ENCODE measurements at regions not wholly inside any gene's neighbourhood (a gene's known extent, or its start where the extent isn't known, plus 50 kb on each side); places are given as distances from the start of the nearest gene placed in this dataset.

DNA sequence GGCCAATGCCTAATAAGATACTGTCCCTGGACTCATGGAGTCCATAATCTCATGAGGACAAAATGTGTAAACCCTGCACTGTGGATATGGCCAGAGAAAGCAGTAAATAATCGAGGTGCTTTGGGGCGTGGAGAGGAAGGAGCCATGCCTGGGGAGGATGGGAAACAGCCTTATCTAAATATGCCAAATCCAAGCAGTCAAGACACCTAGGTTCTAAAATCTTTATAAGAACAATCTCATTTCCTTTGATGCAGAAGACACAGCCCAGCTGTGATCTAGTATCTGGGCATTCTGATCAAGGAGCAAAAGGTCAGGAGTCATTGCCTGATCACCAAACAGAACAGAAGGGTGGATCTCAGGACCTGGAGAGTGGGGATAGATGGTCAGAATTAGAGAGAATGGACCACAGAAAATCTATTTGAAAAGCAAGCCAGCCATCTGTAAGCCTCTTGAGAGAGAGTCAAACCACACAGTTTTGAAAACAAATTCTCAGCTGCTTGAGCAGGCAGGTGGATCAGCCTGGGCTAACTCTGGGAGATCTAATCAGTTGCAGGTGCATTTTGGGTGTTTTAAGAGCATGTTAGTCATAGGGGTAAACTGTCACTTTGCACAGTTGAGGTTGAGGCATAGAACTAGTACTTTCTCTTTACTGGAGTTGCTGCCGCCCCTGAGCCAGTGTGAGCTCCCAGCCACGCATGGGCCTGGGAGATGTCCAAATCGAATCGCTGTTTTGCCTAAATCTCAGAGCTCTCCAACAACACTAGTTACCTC lies 130.8 kb upstream of the TNFAIP3 start:
- H3K4me1 ChIP-seq, result no peaks in the 10 kb centered on the region
- intact Hi-C loops (cut with DNase I), result no loop called here
- H3K27ac ChIP-seq, result no peak overlapping the region
- H3K36me3 ChIP-seq (ENCODE audit: insufficient read depth in 1 of 2, low read depth in 1 of 2), result no peaks in the 10 kb centered on the region
- no peaks in the 10 kb centered on the region for H3K9me3 ChIP-seq
- ATAC-seq (no peak), DNase-seq (no peak)
- no peaks in the 10 kb centered on the region for H3K27me3 ChIP-seq (ENCODE audit: insufficient read depth in 3 of 3, low read length in 2 of 3)
- no peak overlapping the region for H3K4me3 ChIP-seq
- 71 to 88% (median 86%) methylated on average over 6 of the region's 6 CpGs for WGBS, 3 donors
- TF ChIP-seq, protein P1, sequence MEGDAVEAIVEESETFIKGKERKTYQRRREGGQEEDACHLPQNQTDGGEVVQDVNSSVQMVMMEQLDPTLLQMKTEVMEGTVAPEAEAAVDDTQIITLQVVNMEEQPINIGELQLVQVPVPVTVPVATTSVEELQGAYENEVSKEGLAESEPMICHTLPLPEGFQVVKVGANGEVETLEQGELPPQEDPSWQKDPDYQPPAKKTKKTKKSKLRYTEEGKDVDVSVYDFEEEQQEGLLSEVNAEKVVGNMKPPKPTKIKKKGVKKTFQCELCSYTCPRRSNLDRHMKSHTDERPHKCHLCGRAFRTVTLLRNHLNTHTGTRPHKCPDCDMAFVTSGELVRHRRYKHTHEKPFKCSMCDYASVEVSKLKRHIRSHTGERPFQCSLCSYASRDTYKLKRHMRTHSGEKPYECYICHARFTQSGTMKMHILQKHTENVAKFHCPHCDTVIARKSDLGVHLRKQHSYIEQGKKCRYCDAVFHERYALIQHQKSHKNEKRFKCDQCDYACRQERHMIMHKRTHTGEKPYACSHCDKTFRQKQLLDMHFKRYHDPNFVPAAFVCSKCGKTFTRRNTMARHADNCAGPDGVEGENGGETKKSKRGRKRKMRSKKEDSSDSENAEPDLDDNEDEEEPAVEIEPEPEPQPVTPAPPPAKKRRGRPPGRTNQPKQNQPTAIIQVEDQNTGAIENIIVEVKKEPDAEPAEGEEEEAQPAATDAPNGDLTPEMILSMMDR (IDR thresholded peaks at IDR 0.05), result no peak

- Histone ChIP-seq H3K27me3 (ENCODE audit: insufficient read depth in 3 of 3, low read length in 2 of 3) (no peaks in the 10 kb centered on the region), H3K4me1 (no peaks in the 10 kb centered on the region), H3K4me3 (no peak overlapping the region), H3K36me3 (ENCODE audit: insufficient read depth in 1 of 2, low read depth in 1 of 2) (no peaks in the 10 kb centered on the region), H3K27ac (no peak overlapping the region), H3K9me3 (no peaks in the 10 kb centered on the region)
- ATAC-seq (no peak), DNase-seq (no peak)
- TF ChIP-seq, protein P1 (IDR thresholded peaks at IDR 0.05), result no peak
- intact Hi-C loops (cut with DNase I), result no loop called here
- 63 to 72% (median 67%) methylated on average over 4 of the region's 4 CpGs for WGBS, 3 donors
Measured at GRCh38 chr6:137736911-137737310, 130.1 kb upstream of the TNFAIP3 start.

DNA sequence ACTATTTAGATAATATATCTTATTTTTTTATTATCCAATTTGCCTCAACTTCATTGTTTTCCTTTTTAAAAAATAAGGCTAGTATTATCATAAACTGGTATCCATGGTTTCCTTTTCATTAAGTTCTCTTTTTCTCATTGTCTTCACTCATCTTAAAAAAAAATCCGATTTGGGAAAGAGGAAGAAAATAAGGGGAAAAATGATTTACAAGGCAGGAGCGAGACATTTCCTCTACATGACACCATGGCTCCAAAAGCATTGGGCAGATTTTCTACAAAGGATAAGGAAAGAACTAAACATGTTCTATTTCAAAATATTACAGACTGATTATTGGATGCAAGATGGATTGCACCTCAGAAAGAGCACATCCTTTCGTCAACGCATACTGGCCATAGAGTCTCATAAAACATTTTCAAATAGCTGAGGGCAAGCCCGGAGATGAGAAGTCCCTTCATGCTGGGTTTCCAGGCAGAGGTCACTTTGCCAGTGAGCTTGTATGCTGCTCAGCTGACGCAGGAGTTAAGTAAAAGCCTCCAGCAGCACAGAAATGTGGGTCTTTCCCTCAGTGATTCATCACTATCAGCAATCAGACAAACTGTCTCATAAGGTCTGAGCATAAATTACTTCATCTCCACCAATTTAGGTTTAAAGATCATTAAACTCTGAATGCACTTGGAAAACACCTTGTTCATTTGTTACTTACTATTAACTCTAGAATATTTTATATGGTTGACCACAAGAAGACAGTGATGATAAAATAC lies 129.0 kb upstream of the TNFAIP3 start:
- Histone ChIP-seq H3K4me1 (no peaks in the 10 kb centered on the region), H3K4me3 (no peak overlapping the region), H3K27me3 (ENCODE audit: insufficient read depth in 3 of 3, low read length in 2 of 3) (no peaks in the 10 kb centered on the region), H3K36me3 (ENCODE audit: insufficient read depth in 1 of 2, low read depth in 1 of 2) (no peaks in the 10 kb centered on the region), H3K9me3 (no peaks in the 10 kb centered on the region), H3K27ac (no peak overlapping the region)
- 77 to 78% (median 78%) methylated on average over 6 of the region's 6 CpGs for WGBS, 3 donors
- TF ChIP-seq, protein P1 (IDR thresholded peaks at IDR 0.05), result no peak
- no peak for ATAC-seq
- intact Hi-C loops (cut with DNase I), result no loop called here
- DNase-seq, result no peak

DNA sequence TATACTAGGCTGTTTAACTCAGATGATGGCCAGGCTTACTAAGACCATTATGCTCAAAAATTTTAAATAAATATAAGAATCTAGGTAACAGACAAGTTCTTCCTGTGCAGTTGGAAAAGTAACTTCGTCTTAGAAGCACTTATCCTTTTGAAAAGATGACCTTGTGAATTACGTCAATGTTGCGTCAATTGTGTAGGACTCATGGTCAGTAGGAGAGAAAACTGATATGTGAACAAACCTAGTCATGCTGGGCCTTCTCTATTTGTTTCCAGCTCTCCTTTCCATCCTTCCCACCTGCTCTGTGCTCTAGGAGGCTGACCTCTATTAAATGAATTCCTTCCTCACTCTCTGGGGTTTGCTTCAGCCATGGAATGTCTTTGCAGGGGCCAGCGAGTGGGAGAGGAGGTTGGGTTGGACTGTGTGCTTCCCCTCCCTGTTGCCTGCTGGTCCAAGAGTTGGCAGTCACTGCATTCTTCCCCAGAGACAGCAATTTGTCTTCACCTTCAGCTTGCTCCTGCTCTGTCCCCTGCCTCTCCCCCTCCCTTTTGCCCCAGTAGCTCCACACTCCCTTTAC lies 128.0 kb upstream of the TNFAIP3 start:
- H3K27me3 ChIP-seq (ENCODE audit: insufficient read depth in 3 of 3, low read length in 2 of 3), result no peaks in the 10 kb centered on the region
- WGBS, 3 donors, result 93 to 95% (median 94%) methylated on average over 4 of the region's 4 CpGs
- intact Hi-C loops (cut with DNase I), result no loop called here
- TF ChIP-seq, protein P1 (IDR thresholded peaks at IDR 0.05), result no peak
- ATAC-seq (no peak), DNase-seq (no peak)
- no peaks in the 10 kb centered on the region for H3K4me1 ChIP-seq
- no peak overlapping the region for H3K4me3 ChIP-seq
- H3K27ac ChIP-seq, result no peak overlapping the region
- H3K9me3 ChIP-seq, result no peaks in the 10 kb centered on the region
- no peaks in the 10 kb centered on the region for H3K36me3 ChIP-seq (ENCODE audit: insufficient read depth in 1 of 2, low read depth in 1 of 2)

All from psoas muscle (tissue), 7 donors.